Loucy (cell line): ENCODE measurements at regions not wholly inside any gene's neighbourhood (a gene's known extent, or its start where the extent isn't known, plus 50 kb on each side); places are given as distances from the start of the nearest gene placed in this dataset.

Experiments used
- H2AFZ ChIP-seq: fragments of 200-600 bp; sonication (generic); 2 replicates; pipeline ENCODE4 v1.6.0; 2016; ENCODE audit warnings: antibody characterized with exemption, mild to moderate bottlenecking, low read length, moderate library complexity
- H3F3A ChIP-seq: fragments of 200-600 bp; 2 replicates; pipeline ENCODE4 v1.6.0; 2016; ENCODE audit warnings: antibody characterized with exemption, low read depth, mild to moderate bottlenecking
- H3K27me3 ChIP-seq: fragments of 200-600 bp; sonication (generic); 2 replicates; pipeline ENCODE4 v1.6.1; 2014; ENCODE audit warnings: low read length, mild to moderate bottlenecking; ENCODE audit not compliant: insufficient read depth, poor library complexity, severe bottlenecking
- H3K36me3 ChIP-seq: fragments of 200-600 bp; sonication (generic); 2 replicates; pipeline ENCODE4 v1.6.1; 2016; ENCODE audit warnings: low read length; ENCODE audit not compliant: insufficient read depth
- H3K4me1 ChIP-seq: fragments of 200-600 bp; sonication (generic); 2 replicates; pipeline ENCODE4 v1.5.1; 2014; ENCODE audit warnings: low read length, mild to moderate bottlenecking; ENCODE audit not compliant: insufficient read depth, poor library complexity, severe bottlenecking
- H3K4me2 ChIP-seq: fragments of 200-600 bp; sonication (generic); 2 replicates; pipeline ENCODE4 v1.6.0; 2014; ENCODE audit warnings: antibody characterized with exemption, low read length, low read depth, mild to moderate bottlenecking; ENCODE audit not compliant: poor library complexity, severe bottlenecking
- H3K4me3 ChIP-seq: fragments of 200-600 bp; sonication (generic); 2 replicates; pipeline ENCODE4 v1.5.1; 2014; ENCODE audit warnings: low read length, mild to moderate bottlenecking, mixed read lengths; ENCODE audit not compliant: poor library complexity, severe bottlenecking
- H3K79me2 ChIP-seq: fragments of 200-600 bp; sonication (generic); 2 replicates; pipeline ENCODE4 v1.6.1; 2014; ENCODE audit warnings: low read length; ENCODE audit not compliant: insufficient read depth
- H3K9ac ChIP-seq: fragments of 200-600 bp; sonication (generic); 2 replicates; pipeline ENCODE4 v1.6.0; 2014; ENCODE audit warnings: mild to moderate bottlenecking, low read depth, low read length, moderate library complexity; ENCODE audit not compliant: poor library complexity, severe bottlenecking
- H3K9me2 ChIP-seq: fragments of 200-600 bp; sonication (generic); replicated peaks from 2 replicates; pipeline ENCODE4 v1.6.1; 2016; ENCODE audit warnings: low read depth, low read length, mixed read lengths
- H3K9me3 ChIP-seq: fragments of 200-600 bp; sonication (generic); 2 replicates; pipeline ENCODE4 v1.6.1; 2014; ENCODE audit warnings: mild to moderate bottlenecking, antibody characterized with exemption, low read length, low read depth; ENCODE audit not compliant: insufficient read depth
- H4K20me1 ChIP-seq: fragments of 200-600 bp; sonication (generic); 2 replicates; pipeline ENCODE4 v1.6.0; 2014; ENCODE audit warnings: antibody characterized with exemption, low read length, mild to moderate bottlenecking; ENCODE audit not compliant: insufficient read depth, poor library complexity, severe bottlenecking
- EZH2phosphoT487 ChIP-seq: fragments of 200-600 bp; IDR thresholded peaks from 2 replicates; pipeline ENCODE4 v1.6.1; 2018; ENCODE audit warnings: antibody characterized with exemption, mild to moderate bottlenecking, moderate library complexity, borderline replicate concordance
- TF ChIP-seq, protein P1 (sequence below): fragments of 200-600 bp; sonication (generic); conservative IDR thresholded peaks from 2 replicates; pipeline ENCODE4 v1.5.1; 2014; ENCODE audit warnings: mild to moderate bottlenecking, antibody characterized with exemption, low read length

DNA sequence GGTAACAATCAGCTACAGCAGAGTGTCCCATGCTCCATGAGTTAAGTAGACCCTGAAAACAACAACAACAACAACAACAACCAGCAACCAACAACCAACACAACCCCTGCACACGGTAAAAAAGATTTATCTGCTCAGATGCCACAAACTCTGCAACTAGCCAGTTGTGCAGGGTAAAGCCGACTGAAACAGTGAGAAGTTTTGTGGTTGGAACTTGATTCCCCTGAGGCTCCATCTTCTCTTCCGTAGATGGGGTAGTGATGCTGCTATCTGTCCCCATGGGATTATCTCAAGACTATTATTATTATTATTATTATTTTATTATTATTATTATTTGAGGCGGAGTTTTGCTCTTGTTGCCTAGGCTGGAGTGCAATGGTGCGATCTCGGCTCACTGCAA lies 50.6 kb upstream of the RAPGEF2 start:
- Histone ChIP-seq H2AFZ (no peak overlapping the region), H3K4me3 (no peak overlapping the region), H3K4me1 (no peaks in the 10 kb centered on the region), H3K27me3 (no peaks in the 10 kb centered on the region), H3K36me3 (no peaks in the 10 kb centered on the region), H3K4me2 (no peak overlapping the region), H4K20me1 (no peaks in the 10 kb centered on the region), H3F3A (0 out of 2 replicates have a peak, but pooled peaks cover 2% of the 10 kb centered on the region), H3K79me2 (no peaks in the 10 kb centered on the region), H3K9me3 (no peaks in the 10 kb centered on the region), H3K9ac (no peak overlapping the region), H3K9me2 (no peaks in the 10 kb centered on the region)
- TF ChIP-seq EZH2phosphoT487, result no peak
- TF ChIP-seq, protein P1, sequence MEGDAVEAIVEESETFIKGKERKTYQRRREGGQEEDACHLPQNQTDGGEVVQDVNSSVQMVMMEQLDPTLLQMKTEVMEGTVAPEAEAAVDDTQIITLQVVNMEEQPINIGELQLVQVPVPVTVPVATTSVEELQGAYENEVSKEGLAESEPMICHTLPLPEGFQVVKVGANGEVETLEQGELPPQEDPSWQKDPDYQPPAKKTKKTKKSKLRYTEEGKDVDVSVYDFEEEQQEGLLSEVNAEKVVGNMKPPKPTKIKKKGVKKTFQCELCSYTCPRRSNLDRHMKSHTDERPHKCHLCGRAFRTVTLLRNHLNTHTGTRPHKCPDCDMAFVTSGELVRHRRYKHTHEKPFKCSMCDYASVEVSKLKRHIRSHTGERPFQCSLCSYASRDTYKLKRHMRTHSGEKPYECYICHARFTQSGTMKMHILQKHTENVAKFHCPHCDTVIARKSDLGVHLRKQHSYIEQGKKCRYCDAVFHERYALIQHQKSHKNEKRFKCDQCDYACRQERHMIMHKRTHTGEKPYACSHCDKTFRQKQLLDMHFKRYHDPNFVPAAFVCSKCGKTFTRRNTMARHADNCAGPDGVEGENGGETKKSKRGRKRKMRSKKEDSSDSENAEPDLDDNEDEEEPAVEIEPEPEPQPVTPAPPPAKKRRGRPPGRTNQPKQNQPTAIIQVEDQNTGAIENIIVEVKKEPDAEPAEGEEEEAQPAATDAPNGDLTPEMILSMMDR, result no peak
